ENCODE measurements at regions not wholly inside any gene's neighbourhood (a gene's known extent, or its start where the extent isn't known, plus 50 kb on each side); places are given as distances from the start of the nearest gene placed in this dataset.
A peak's percentile ranks its signal among the peaks of the same experiment; 100 is the strongest.

GRCh38 chr3:177760803-177761202 is 563.5 kb upstream of the TBL1XR1 start:
- no peaks in the 10 kb centered on the region for H4K20me1 ChIP-seq (ENCODE audit: insufficient read depth, low read length)
- H2AFZ ChIP-seq (ENCODE audit: low read length): no peak overlapping the region
- H3K4me2 ChIP-seq (ENCODE audit: insufficient read depth, low read length): no peak overlapping the region
- no peak for DNase-seq (ENCODE audit: insufficient read length, low spot score, missing footprints)
- H3K27ac ChIP-seq (ENCODE audit: low read depth, low read length): no peak overlapping the region
- no peaks in the 10 kb centered on the region for H3K9me3 ChIP-seq (ENCODE audit: low read depth, low read length)
- no peak for TF ChIP-seq CTCF (IDR thresholded peaks at IDR 0.05; ENCODE audit: extremely low read depth, low read depth, low read length)
- H3K4me3 ChIP-seq (ENCODE audit: insufficient read depth, low read length): no peak overlapping the region
- H3K79me2 ChIP-seq (ENCODE audit: insufficient read depth, low read length): no peaks in the 10 kb centered on the region
- peaks cover 26% of the 10 kb centered on the region for H3K4me1 ChIP-seq (ENCODE audit: insufficient read depth, low read length)
- H3K27me3 ChIP-seq (ENCODE audit: insufficient read depth, low read length): no peaks in the 10 kb centered on the region
- no peaks in the 10 kb centered on the region for H3K36me3 ChIP-seq (ENCODE audit: insufficient read depth, low read length)

GRCh38 chr3:177764377-177764912 is 567.2 kb upstream of the TBL1XR1 start:
- Histone ChIP-seq H3K9me3 (ENCODE audit: low read depth, low read length) (peaks cover 2% of the 10 kb centered on the region), H3K4me2 (ENCODE audit: insufficient read depth, low read length) (peak overlapping the region; percentile 8), H3K27ac (ENCODE audit: low read depth, low read length) (peak overlapping the region; percentile 34), H3K36me3 (ENCODE audit: insufficient read depth, low read length) (no peaks in the 10 kb centered on the region), H3K4me1 (ENCODE audit: insufficient read depth, low read length) (peaks cover 14% of the 10 kb centered on the region), H3K27me3 (ENCODE audit: insufficient read depth, low read length) (no peaks in the 10 kb centered on the region), H3K4me3 (ENCODE audit: insufficient read depth, low read length) (no peak overlapping the region), H4K20me1 (ENCODE audit: insufficient read depth, low read length) (no peaks in the 10 kb centered on the region), H2AFZ (ENCODE audit: low read length) (no peak overlapping the region), H3K79me2 (ENCODE audit: insufficient read depth, low read length) (no peaks in the 10 kb centered on the region)
- DNase-seq (ENCODE audit: insufficient read length, low spot score, missing footprints): peak; percentile 82
- TF ChIP-seq CTCF (IDR thresholded peaks at IDR 0.05; ENCODE audit: extremely low read depth, low read depth, low read length): no peak

GRCh38 chr3:177764933-177765332 is 567.7 kb upstream of the TBL1XR1 start:
- TF ChIP-seq CTCF (IDR thresholded peaks at IDR 0.05; ENCODE audit: extremely low read depth, low read depth, low read length): no peak
- Histone ChIP-seq H3K27me3 (ENCODE audit: insufficient read depth, low read length) (no peaks in the 10 kb centered on the region), H2AFZ (ENCODE audit: low read length) (no peak overlapping the region), H3K79me2 (ENCODE audit: insufficient read depth, low read length) (no peaks in the 10 kb centered on the region), H3K4me1 (ENCODE audit: insufficient read depth, low read length) (peaks cover 12% of the 10 kb centered on the region), H3K4me2 (ENCODE audit: insufficient read depth, low read length) (peak overlapping the region; percentile 8), H3K4me3 (ENCODE audit: insufficient read depth, low read length) (no peak overlapping the region), H4K20me1 (ENCODE audit: insufficient read depth, low read length) (no peaks in the 10 kb centered on the region), H3K36me3 (ENCODE audit: insufficient read depth, low read length) (no peaks in the 10 kb centered on the region), H3K27ac (ENCODE audit: low read depth, low read length) (peak overlapping the region; percentile 34), H3K9me3 (ENCODE audit: low read depth, low read length) (peaks cover 2% of the 10 kb centered on the region)
- no peak for DNase-seq (ENCODE audit: insufficient read length, low spot score, missing footprints)

GRCh38 chr3:177770383-177771230 is 573.3 kb upstream of the TBL1XR1 start:
- Histone ChIP-seq H4K20me1 (ENCODE audit: insufficient read depth, low read length) (no peaks in the 10 kb centered on the region), H3K27me3 (ENCODE audit: insufficient read depth, low read length) (no peaks in the 10 kb centered on the region), H3K27ac (ENCODE audit: low read depth, low read length) (peak overlapping the region; percentile 79), H3K4me2 (ENCODE audit: insufficient read depth, low read length) (peak overlapping the region; percentile 29), H3K79me2 (ENCODE audit: insufficient read depth, low read length) (no peaks in the 10 kb centered on the region), H3K4me1 (ENCODE audit: insufficient read depth, low read length) (peaks cover 19% of the 10 kb centered on the region), H3K9me3 (ENCODE audit: low read depth, low read length) (peaks cover 2% of the 10 kb centered on the region), H3K36me3 (ENCODE audit: insufficient read depth, low read length) (no peaks in the 10 kb centered on the region), H2AFZ (ENCODE audit: low read length) (peak overlapping the region; percentile 30), H3K4me3 (ENCODE audit: insufficient read depth, low read length) (no peak overlapping the region)
- no peak for DNase-seq (ENCODE audit: insufficient read length, low spot score, missing footprints)
- no peak for TF ChIP-seq CTCF (IDR thresholded peaks at IDR 0.05; ENCODE audit: extremely low read depth, low read depth, low read length)

Measured in osteoblast (primary cell).